ENCODE measurements at regions not wholly inside any gene's neighbourhood (a gene's known extent, or its start where the extent isn't known, plus 50 kb on each side); places are given as distances from the start of the nearest gene placed in this dataset.

DNA sequence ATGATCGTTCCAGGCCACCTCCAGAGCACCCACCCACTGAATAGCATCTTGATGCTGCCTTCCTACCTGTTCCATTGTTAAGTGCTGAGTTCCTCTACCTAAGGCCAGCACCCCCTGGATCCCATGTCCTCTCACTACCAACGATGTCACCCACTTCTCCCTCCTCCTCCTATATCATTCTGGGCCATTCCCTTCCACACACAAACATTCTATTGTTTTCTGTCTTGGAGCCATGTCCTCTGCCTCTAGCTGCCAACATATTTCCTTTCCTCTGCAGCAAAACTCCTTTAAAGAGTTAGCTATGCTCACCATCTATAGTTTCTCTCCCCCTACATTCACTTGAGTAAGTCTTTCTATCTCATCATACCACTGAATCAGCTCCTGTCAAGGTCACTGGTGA, 64.0 kb upstream of the ACKR3 start:
- TF ChIP-seq, protein P1, sequence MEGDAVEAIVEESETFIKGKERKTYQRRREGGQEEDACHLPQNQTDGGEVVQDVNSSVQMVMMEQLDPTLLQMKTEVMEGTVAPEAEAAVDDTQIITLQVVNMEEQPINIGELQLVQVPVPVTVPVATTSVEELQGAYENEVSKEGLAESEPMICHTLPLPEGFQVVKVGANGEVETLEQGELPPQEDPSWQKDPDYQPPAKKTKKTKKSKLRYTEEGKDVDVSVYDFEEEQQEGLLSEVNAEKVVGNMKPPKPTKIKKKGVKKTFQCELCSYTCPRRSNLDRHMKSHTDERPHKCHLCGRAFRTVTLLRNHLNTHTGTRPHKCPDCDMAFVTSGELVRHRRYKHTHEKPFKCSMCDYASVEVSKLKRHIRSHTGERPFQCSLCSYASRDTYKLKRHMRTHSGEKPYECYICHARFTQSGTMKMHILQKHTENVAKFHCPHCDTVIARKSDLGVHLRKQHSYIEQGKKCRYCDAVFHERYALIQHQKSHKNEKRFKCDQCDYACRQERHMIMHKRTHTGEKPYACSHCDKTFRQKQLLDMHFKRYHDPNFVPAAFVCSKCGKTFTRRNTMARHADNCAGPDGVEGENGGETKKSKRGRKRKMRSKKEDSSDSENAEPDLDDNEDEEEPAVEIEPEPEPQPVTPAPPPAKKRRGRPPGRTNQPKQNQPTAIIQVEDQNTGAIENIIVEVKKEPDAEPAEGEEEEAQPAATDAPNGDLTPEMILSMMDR (IDR thresholded peaks at IDR 0.05; ENCODE audit: insufficient read depth, low read length, poor library complexity, severe bottlenecking), result no peak
- no peak for TF ChIP-seq EZH2phosphoT487 (conservative IDR thresholded peaks at IDR 0.05; ENCODE audit: low read length)
